Esophagus muscularis mucosa (tissue), 4 donors: ENCODE measurements at regions not wholly inside any gene's neighbourhood (a gene's known extent, or its start where the extent isn't known, plus 50 kb on each side); places are given as distances from the start of the nearest gene placed in this dataset.

Source experiments
- EP300 ChIP-seq: sonication (generic); formaldehyde crosslinking; IDR thresholded peaks from one replicate; pipeline ENCODE4 v1.6.1; 2017; ENCODE audit warnings: antibody characterized with exemption
- POLR2A ChIP-seq: fragments of 450-650 bp; IDR thresholded peaks from one replicate; pipeline ENCODE4 v1.6.1; 2017; ENCODE audit warnings: antibody characterized with exemption, moderate library complexity, mild to moderate bottlenecking, low read depth
- TF ChIP-seq, protein P1 (sequence below), 3 experiments: fragments of 200-600 bp in 2 of 3; fragments of 450-650 bp in 1 of 3; sonication (generic) in 2 of 3; IDR thresholded peaks; one replicate each; pipeline ENCODE4 v1.5.1; 2017 to 2019; ENCODE audit warnings: antibody characterized with exemption in 3 of 3, mild to moderate bottlenecking in 2 of 3, moderate library complexity in 1 of 3

DNA sequence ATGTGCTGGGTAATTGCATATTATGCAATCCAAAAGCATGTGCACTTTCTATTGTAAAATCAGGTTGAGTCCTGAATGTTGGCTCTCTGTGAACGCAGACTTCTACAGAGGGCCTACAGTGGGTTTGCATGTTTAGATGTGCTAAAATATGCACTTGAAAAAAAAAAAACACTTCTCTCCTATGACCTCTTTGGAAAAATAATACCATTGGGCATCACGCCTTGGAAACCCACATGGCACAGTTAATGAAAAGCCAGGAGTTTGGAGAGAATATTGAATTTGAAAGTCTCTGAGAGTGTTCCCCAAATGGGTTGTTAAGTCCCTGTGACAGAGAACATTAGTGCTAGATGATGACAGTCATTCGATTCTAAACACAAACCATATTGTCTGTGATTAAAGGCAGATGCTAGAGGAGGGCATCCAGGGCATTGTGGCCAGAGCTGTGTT lies 710.4 kb upstream of the PIK3C3 start:
- TF ChIP-seq, protein P1, sequence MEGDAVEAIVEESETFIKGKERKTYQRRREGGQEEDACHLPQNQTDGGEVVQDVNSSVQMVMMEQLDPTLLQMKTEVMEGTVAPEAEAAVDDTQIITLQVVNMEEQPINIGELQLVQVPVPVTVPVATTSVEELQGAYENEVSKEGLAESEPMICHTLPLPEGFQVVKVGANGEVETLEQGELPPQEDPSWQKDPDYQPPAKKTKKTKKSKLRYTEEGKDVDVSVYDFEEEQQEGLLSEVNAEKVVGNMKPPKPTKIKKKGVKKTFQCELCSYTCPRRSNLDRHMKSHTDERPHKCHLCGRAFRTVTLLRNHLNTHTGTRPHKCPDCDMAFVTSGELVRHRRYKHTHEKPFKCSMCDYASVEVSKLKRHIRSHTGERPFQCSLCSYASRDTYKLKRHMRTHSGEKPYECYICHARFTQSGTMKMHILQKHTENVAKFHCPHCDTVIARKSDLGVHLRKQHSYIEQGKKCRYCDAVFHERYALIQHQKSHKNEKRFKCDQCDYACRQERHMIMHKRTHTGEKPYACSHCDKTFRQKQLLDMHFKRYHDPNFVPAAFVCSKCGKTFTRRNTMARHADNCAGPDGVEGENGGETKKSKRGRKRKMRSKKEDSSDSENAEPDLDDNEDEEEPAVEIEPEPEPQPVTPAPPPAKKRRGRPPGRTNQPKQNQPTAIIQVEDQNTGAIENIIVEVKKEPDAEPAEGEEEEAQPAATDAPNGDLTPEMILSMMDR (IDR thresholded peaks at IDR 0.05) = no peak
- no peak for TF ChIP-seq POLR2A
- TF ChIP-seq EP300 = no peak
